HepG2 (cell line): ENCODE measurements at regions not wholly inside any gene's neighbourhood (a gene's known extent, or its start where the extent isn't known, plus 50 kb on each side); places are given as distances from the start of the nearest gene placed in this dataset.

Experiments
- ATAC-seq: fragments of 200-7000 bp; cut with Tn5 transposase; 3 replicates; pipeline ENCODE4 v1.9.1; 2020; ENCODE audit warnings: mild to moderate bottlenecking, moderate library complexity
- BruUV-seq: library from RNA; stranded (reverse); fragments of 400-500 nt; replicated peaks from 2 replicates; lab custom pipeline; 2021; lab: Mats Ljungman, UMichigan
- CTCF ChIA-PET: fragments of 300-600 bp; formaldehyde crosslinking; extraction: SDS; loops from one replicate; lab custom pipeline; 2021; ENCODE audit warnings: low total read pairs, inconsistent platforms, low intra/inter-chr PET ratio; lab: Yijun Ruan, JAX
- POLR2A ChIA-PET: fragments of 350-600 bp; sonication (Branson Sonifier 250); formaldehyde crosslinking; loops from one replicate; lab custom pipeline; 2020; ENCODE audit warnings: antibody characterized with exemption, inconsistent platforms; lab: Yijun Ruan, JAX
- DNase-seq: peaks from one replicate; pipeline ENCODE4 v3.0.0-alpha.2; 2015; ENCODE audit warnings: low spot score
- FAIRE-seq: peaks from 3 replicates; lab custom pipeline; 2011; peaks lifted over from hg19 to GRCh38; lab: Jason Lieb, UNC
- H2AFZ ChIP-seq: one replicate; pipeline ENCODE4 v1.6.1; 2011; ENCODE audit warnings: low read length, inconsistent platforms
- H3K27ac ChIP-seq: fragments of 300-600 bp; 3 replicates; pipeline ENCODE4 v1.8.0; 2011; ENCODE audit warnings: mixed run types, mild to moderate bottlenecking, mixed read lengths, low read length, inconsistent platforms; ENCODE audit not compliant: insufficient read depth; ENCODE audit errors: extremely low read length
- H3K27me3 ChIP-seq, 2 experiments: fragments of 200-600 bp in 1 of 2; 2 replicates in 1 of 2; 3 replicates in 1 of 2; pipeline versions ENCODE4 v1.6.0 to v1.8.0; 2011; ENCODE audit warnings: low read length in 2 of 2, mild to moderate bottlenecking in 2 of 2, moderate library complexity in 2 of 2, inconsistent platforms in 1 of 2; ENCODE audit not compliant: insufficient read depth in 2 of 2, control insufficient read depth in 1 of 2
- H3K36me3 ChIP-seq, 2 experiments: fragments of 200-600 bp in 1 of 2; replicated peaks in 1 of 2; 2 replicates in 1 of 2; 3 replicates in 1 of 2; pipeline versions ENCODE4 v1.5.1 to v1.8.0; 2011; ENCODE audit warnings: low read length in 2 of 2, inconsistent platforms in 1 of 2; ENCODE audit not compliant: insufficient read depth in 2 of 2, control insufficient read depth in 1 of 2
- H3K4me1 ChIP-seq: 2 replicates; pipeline ENCODE4 v1.5.1; 2012; ENCODE audit warnings: low read length, inconsistent platforms; ENCODE audit not compliant: insufficient read depth
- H3K4me2 ChIP-seq: 2 replicates; pipeline ENCODE4 v1.6.0; 2011; ENCODE audit warnings: low read depth, low read length, inconsistent platforms
- H3K4me3 ChIP-seq, 3 experiments: fragments of 200-600 bp in 1 of 3; sonication (generic), shearing (Covaris generic) in 1 of 3; replicated peaks in 1 of 3; 2 replicates each; pipeline ENCODE4 v1.5.1; 2011 to 2016; ENCODE audit warnings: low read length in 3 of 3, inconsistent platforms in 2 of 3, low read depth in 2 of 3, mild to moderate bottlenecking in 2 of 3, control low read depth in 1 of 3, mixed read lengths in 1 of 3; ENCODE audit not compliant: insufficient read depth in 1 of 3
- H3K79me2 ChIP-seq: one replicate; pipeline ENCODE4 v1.6.1; 2011; ENCODE audit warnings: low read length, inconsistent platforms; ENCODE audit not compliant: insufficient read depth
- H3K9ac ChIP-seq: 2 replicates; pipeline ENCODE4 v1.6.0; 2011; ENCODE audit warnings: mild to moderate bottlenecking, low read depth, low read length, inconsistent platforms; ENCODE audit not compliant: insufficient read depth
- H3K9me3 ChIP-seq: 2 replicates; pipeline ENCODE4 v1.5.1; 2012; ENCODE audit warnings: mild to moderate bottlenecking, low read length
- H4K20me1 ChIP-seq: 2 replicates; pipeline ENCODE4 v1.6.0; 2011; ENCODE audit warnings: inconsistent platforms, mild to moderate bottlenecking, low read length, moderate library complexity; ENCODE audit not compliant: insufficient read depth
- GABPB1 ChIP-seq: IDR thresholded peaks from 2 replicates; pipeline ENCODE4 v1.6.1; 2016; ENCODE audit warnings: mild to moderate bottlenecking, missing genetic modification reagents, moderate library complexity, missing compliant biosample characterization
- HNRNPLL ChIP-seq: fragments of 200-400 bp; formaldehyde crosslinking; IDR thresholded peaks from 2 replicates; pipeline ENCODE4 v1.6.1; 2017; ENCODE audit warnings: mild to moderate bottlenecking, low read depth, low read length; ENCODE audit not compliant: poor library complexity, severe bottlenecking
- MBNL3 ChIP-seq: fragments of 250-450 bp; sonication (Bioruptor Pico); conservative IDR thresholded peaks from 2 replicates; pipeline ENCODE4 v1.8.0; 2022; ENCODE audit warnings: mild to moderate bottlenecking, inconsistent platforms
- TGIF2 ChIP-seq: IDR thresholded peaks from 2 replicates; pipeline ENCODE4 v1.6.1; 2016; ENCODE audit warnings: control low read depth, missing compliant biosample characterization
- ZNF572 ChIP-seq: sonication (generic); formaldehyde crosslinking; IDR thresholded peaks from 2 replicates; pipeline ENCODE4 v1.5.1; 2020; ENCODE audit warnings: mild to moderate bottlenecking, missing genetic modification reagents
- WGBS: methylation state at CpG from one replicate; pipeline ENCODE4 v1.1.6; 2017; ENCODE audit warnings: low lambda C conversion rate; 5-methylcytosine and 5-hydroxymethylcytosine counted together
- in situ Hi-C: cut with HindIII; loops from 2 replicates; pipeline ENCODE4 v1.10.0; 2017; ENCODE audit warnings: low pct_unique_long_range_greater_than_20kb; ENCODE audit not compliant: extremely low pct_ligation_motif_present
- intact Hi-C: fragments of 100-400 bp; cut with micrococcal nuclease; formaldehyde crosslinking; loops from one replicate; pipeline ENCODE4 v1.10.0; 2022; ENCODE audit not compliant: unreplicated experiment

GRCh38 chr7:130891254-130892094 lies 157.5 kb upstream of the KLF14 start (continued):
- TF ChIP-seq MBNL3 (CRISPR knock-in tag): no peak

- in situ Hi-C loops (loop anchor here (10.0 kb wide), 1 partner anchor 151 kb away; no protein-coding TSS in a partner anchor), intact Hi-C loops (no loop called here)
- no peak overlapping the region for H3K4me3 ChIP-seq
- no peak for FAIRE-seq
- BruUV-seq: no TSS peak
- no peaks in the 10 kb centered on the region for H3K9me3 ChIP-seq
- no peak for ATAC-seq
- WGBS: 72% methylated on average over 7 of the region's 7 CpGs
- no peak overlapping the region for H3K4me2 ChIP-seq
- CTCF ChIA-PET: no interaction called here
- H3K36me3 ChIP-seq: peaks cover 21 to 53% of the 10 kb centered on the region in 2 experiments
- no peak overlapping the region for H3K9ac ChIP-seq
- H3K27me3 ChIP-seq: no peaks in the 10 kb centered on the region
- H2AFZ ChIP-seq: no peak overlapping the region
- DNase-seq: peak; percentile 27
- peaks cover 79% of the 10 kb centered on the region for H3K4me1 ChIP-seq
- peak overlapping the region; percentile 36 for H3K27ac ChIP-seq
- H4K20me1 ChIP-seq: peaks cover 9% of the 10 kb centered on the region
- POLR2A ChIA-PET: interaction anchor here (0.9 to 2.7 kb wide), 5 partner anchors 8 to 48 kb away, joined by 4 to 10 read pairs (median 4); no protein-coding TSS in a partner anchor
- TF ChIP-seq ZNF572 (CRISPR knock-in tag) (no peak), TGIF2 (CRISPR knock-in tag) (peak; percentile 54; the same call in 1 of the 2 replicates), HNRNPLL (peak; percentile 81), GABPB1 (CRISPR knock-in tag) (no peak)
- peaks cover 88% of the 10 kb centered on the region for H3K79me2 ChIP-seq
These were observed 159.5 kb upstream of the KLF14 start for GRCh38 chr7:130893441-130893894.
